ENCODE measurements at regions not wholly inside any gene's neighbourhood (a gene's known extent, or its start where the extent isn't known, plus 50 kb on each side); places are given as distances from the start of the nearest gene placed in this dataset.

GRCh38 chr1:148292915-148293314 lies 140.8 kb upstream of the NBPF11 start:
- H2AK5ac ChIP-seq (ENCODE audit: low read depth, low read length), result no peak overlapping the region
- no peak overlapping the region for H3K4me2 ChIP-seq (ENCODE audit: low read depth, low read length)
- H3K36me3 ChIP-seq (ENCODE audit: control insufficient read depth, insufficient read depth, low read length), result no peaks in the 10 kb centered on the region
- no peak overlapping the region for H3K23ac ChIP-seq (ENCODE audit: low read depth, low read length)
- no TSS peak for BruUV-seq (replicated peaks)
- H2BK15ac ChIP-seq (ENCODE audit: low read depth, low read length), result no peak overlapping the region
- H2BK120ac ChIP-seq (ENCODE audit: low read depth, low read length), result no peak overlapping the region
- H2BK20ac ChIP-seq (ENCODE audit: low read depth, low read length), result no peak overlapping the region
- H2BK5ac ChIP-seq (ENCODE audit: low read depth, low read length, poor library complexity, severe bottlenecking), result no peak overlapping the region
- no peak overlapping the region for H3K4me3 ChIP-seq (ENCODE audit: insufficient read depth, low read depth, low read length)
- H3K9me3 ChIP-seq (ENCODE audit: control insufficient read depth, insufficient read depth, low read length), result no peaks in the 10 kb centered on the region
- no peak overlapping the region for H3K18ac ChIP-seq (ENCODE audit: low read depth, low read length)
- H3K9ac ChIP-seq (ENCODE audit: low read depth, low read length), result no peak overlapping the region
- no peaks in the 10 kb centered on the region for H4K20me1 ChIP-seq (ENCODE audit: insufficient read depth, low read length)
- H3K4me1 ChIP-seq (ENCODE audit: control insufficient read depth, insufficient read depth, low read length), result no peaks in the 10 kb centered on the region
- no peak overlapping the region for H3K14ac ChIP-seq (replicated peaks; ENCODE audit: low read depth, low read length)
- whole genome bisulfite sequencing, 2 experiments (ENCODE audit: extremely low coverage in 2 of 2, insufficient read length in 1 of 2), result no CpG with 5 or more reads among the region's 2 CpGs
- dilution Hi-C loops (cut with HindIII; ENCODE audit: low sequenced_read_pairs, unreplicated experiment) (no loop called here), intact Hi-C loops (cut with micrococcal nuclease) (no loop called here), in situ Hi-C loops (cut with MboI; ENCODE audit: low sequenced_read_pairs) (loop anchor here (10.0 kb wide), 1 partner anchor 62 kb away; no protein-coding TSS in a partner anchor)
- no peak overlapping the region for H3K27ac ChIP-seq (ENCODE audit: insufficient read depth, low read length)
- no peak overlapping the region for H4K5ac ChIP-seq (ENCODE audit: low read depth, low read length)
- no peak for DNase-seq
- no peak overlapping the region for H3K56ac ChIP-seq (ENCODE audit: extremely low read depth, insufficient read depth, low read length)
- no peak for TF ChIP-seq ELK1 (IDR thresholded peaks at IDR 0.05; ENCODE audit: borderline replicate concordance, low read depth, low read length)
- TF ChIP-seq FOS (IDR thresholded peaks at IDR 0.05; ENCODE audit: low read depth, low read length), result no peak
- TF ChIP-seq RFX5 (IDR thresholded peaks at IDR 0.05; ENCODE audit: low read depth, low read length), result no peak
- TF ChIP-seq CEBPB (IDR thresholded peaks at IDR 0.05; ENCODE audit: low read depth, low read length), result no peak
- TF ChIP-seq, protein P1, sequence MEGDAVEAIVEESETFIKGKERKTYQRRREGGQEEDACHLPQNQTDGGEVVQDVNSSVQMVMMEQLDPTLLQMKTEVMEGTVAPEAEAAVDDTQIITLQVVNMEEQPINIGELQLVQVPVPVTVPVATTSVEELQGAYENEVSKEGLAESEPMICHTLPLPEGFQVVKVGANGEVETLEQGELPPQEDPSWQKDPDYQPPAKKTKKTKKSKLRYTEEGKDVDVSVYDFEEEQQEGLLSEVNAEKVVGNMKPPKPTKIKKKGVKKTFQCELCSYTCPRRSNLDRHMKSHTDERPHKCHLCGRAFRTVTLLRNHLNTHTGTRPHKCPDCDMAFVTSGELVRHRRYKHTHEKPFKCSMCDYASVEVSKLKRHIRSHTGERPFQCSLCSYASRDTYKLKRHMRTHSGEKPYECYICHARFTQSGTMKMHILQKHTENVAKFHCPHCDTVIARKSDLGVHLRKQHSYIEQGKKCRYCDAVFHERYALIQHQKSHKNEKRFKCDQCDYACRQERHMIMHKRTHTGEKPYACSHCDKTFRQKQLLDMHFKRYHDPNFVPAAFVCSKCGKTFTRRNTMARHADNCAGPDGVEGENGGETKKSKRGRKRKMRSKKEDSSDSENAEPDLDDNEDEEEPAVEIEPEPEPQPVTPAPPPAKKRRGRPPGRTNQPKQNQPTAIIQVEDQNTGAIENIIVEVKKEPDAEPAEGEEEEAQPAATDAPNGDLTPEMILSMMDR (conservative IDR thresholded peaks at IDR 0.05; ENCODE audit: low read depth, low read length), result no peak
- TF ChIP-seq SMC3 (IDR thresholded peaks at IDR 0.05; ENCODE audit: low read depth, low read length), result no peak
- no peak for TF ChIP-seq MAFK (IDR thresholded peaks at IDR 0.05; ENCODE audit: low read depth, low read length)
- TF ChIP-seq CHD1 (IDR thresholded peaks at IDR 0.05; ENCODE audit: low read depth, low read length), result no peak
- TF ChIP-seq RAD21 (IDR thresholded peaks at IDR 0.05; ENCODE audit: low read length), result no peak
- no peak for TF ChIP-seq RCOR1 (IDR thresholded peaks at IDR 0.05; ENCODE audit: insufficient replicate concordance, low read length)
- no peak for TF ChIP-seq MAZ (IDR thresholded peaks at IDR 0.05; ENCODE audit: borderline replicate concordance, low read depth, low read length)
- TF ChIP-seq, protein P2, sequence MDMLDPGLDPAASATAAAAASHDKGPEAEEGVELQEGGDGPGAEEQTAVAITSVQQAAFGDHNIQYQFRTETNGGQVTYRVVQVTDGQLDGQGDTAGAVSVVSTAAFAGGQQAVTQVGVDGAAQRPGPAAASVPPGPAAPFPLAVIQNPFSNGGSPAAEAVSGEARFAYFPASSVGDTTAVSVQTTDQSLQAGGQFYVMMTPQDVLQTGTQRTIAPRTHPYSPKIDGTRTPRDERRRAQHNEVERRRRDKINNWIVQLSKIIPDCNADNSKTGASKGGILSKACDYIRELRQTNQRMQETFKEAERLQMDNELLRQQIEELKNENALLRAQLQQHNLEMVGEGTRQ (IDR thresholded peaks at IDR 0.05; ENCODE audit: low read depth, low read length), result no peak
- no peak for TF ChIP-seq NFE2L2 (IDR thresholded peaks at IDR 0.05; ENCODE audit: low read depth, low read length)
- no peak for TF ChIP-seq BHLHE40 (IDR thresholded peaks at IDR 0.05; ENCODE audit: low read depth, low read length)
- no peak for TF ChIP-seq POLR2A (IDR thresholded peaks at IDR 0.05; ENCODE audit: low read depth, low read length)
- no peak for TF ChIP-seq MXI1 (IDR thresholded peaks at IDR 0.05; ENCODE audit: borderline replicate concordance, low read depth, low read length)
- no peak overlapping the region for H4K8ac ChIP-seq (ENCODE audit: low read depth in 2 of 2, low read length in 2 of 2)
- H3K27me3 ChIP-seq (ENCODE audit: control insufficient read depth, insufficient read depth, low read length), result no peaks in the 10 kb centered on the region; the same call in 1 of the 2 replicates
- no peak overlapping the region for H2AFZ ChIP-seq (replicated peaks; ENCODE audit: low read length, poor library complexity)
- ChIA-PET CTCF (no interaction called here), POLR2A (ENCODE audit: unreplicated experiment) (no interaction called here)
- ATAC-seq (ENCODE audit: low read depth), result no peak
- no peak overlapping the region for H4K91ac ChIP-seq (ENCODE audit: insufficient read depth, low read depth, low read length)
- H3K79me1 ChIP-seq (ENCODE audit: low read depth in 1 of 2, low read length in 2 of 2), result no peaks in the 10 kb centered on the region
- H2AK9ac ChIP-seq (replicated peaks; ENCODE audit: low read depth, low read length, poor library complexity), result no peak overlapping the region
- H3K4ac ChIP-seq (ENCODE audit: low read depth, low read length), result no peak overlapping the region
- H3K9me1 ChIP-seq (ENCODE audit: insufficient read depth, low read length), result no peaks in the 10 kb centered on the region

All from IMR-90 (cell line).